ENCODE measurements at regions not wholly inside any gene's neighbourhood (a gene's known extent, or its start where the extent isn't known, plus 50 kb on each side); places are given as distances from the start of the nearest gene placed in this dataset.

DNA sequence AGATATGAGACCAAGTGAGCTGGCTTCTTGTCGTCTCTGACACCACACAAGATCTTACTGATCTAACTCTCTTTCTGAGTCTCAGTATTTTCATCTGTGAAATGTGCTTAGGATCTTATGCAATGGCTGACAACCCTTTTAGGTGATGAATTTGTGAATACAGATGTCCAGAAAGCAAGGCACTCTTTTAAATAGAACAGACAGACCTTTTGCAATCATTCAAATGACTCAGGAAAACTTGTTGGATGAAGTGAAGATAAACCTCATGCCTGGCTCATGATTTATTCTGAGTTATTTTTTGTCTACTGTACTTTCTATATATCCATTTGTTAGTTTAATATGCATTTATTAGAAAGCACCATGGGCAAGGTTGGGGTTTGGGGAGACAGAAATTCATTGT lies 411.3 kb downstream of the PTPRU start:
- TF ChIP-seq, protein P1, sequence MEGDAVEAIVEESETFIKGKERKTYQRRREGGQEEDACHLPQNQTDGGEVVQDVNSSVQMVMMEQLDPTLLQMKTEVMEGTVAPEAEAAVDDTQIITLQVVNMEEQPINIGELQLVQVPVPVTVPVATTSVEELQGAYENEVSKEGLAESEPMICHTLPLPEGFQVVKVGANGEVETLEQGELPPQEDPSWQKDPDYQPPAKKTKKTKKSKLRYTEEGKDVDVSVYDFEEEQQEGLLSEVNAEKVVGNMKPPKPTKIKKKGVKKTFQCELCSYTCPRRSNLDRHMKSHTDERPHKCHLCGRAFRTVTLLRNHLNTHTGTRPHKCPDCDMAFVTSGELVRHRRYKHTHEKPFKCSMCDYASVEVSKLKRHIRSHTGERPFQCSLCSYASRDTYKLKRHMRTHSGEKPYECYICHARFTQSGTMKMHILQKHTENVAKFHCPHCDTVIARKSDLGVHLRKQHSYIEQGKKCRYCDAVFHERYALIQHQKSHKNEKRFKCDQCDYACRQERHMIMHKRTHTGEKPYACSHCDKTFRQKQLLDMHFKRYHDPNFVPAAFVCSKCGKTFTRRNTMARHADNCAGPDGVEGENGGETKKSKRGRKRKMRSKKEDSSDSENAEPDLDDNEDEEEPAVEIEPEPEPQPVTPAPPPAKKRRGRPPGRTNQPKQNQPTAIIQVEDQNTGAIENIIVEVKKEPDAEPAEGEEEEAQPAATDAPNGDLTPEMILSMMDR (IDR thresholded peaks at IDR 0.05; ENCODE audit: low read depth, low read length, poor library complexity, severe bottlenecking), result no peak
- no peak for TF ChIP-seq EZH2phosphoT487 (IDR thresholded peaks at IDR 0.05; ENCODE audit: borderline replicate concordance, low read length)
